ENCODE measurements at regions not wholly inside any gene's neighbourhood (a gene's known extent, or its start where the extent isn't known, plus 50 kb on each side); places are given as distances from the start of the nearest gene placed in this dataset.
A peak's percentile ranks its signal among the peaks of the same experiment; 100 is the strongest.
"Not testable (repeated sequence)": the region's sequence is repeated elsewhere in the genome, so short reads cannot be mapped to it uniquely, and the experiment has no call there.

- H3K36me3 Mint-ChIP-seq (ENCODE audit: insufficient read depth, unreplicated experiment); H3K4me3 Mint-ChIP-seq (ENCODE audit: unreplicated experiment); H3K4me1 Mint-ChIP-seq (ENCODE audit: low read depth, unreplicated experiment); POLR2A ChIA-PET; H3K9me3 Mint-ChIP-seq (ENCODE audit: unreplicated experiment); H3K9me3 ChIP-seq; CTCF ChIA-PET; H3K27ac Mint-ChIP-seq (ENCODE audit: unreplicated experiment); H3K4me1 ChIP-seq; H3K27me3 ChIP-seq (replicated peaks; ENCODE audit: control insufficient read depth, insufficient read depth, low read length); H3K4me3 ChIP-seq (ENCODE audit: low read depth, low read length); H3K27me3 Mint-ChIP-seq (ENCODE audit: insufficient read depth, unreplicated experiment); H3K36me3 ChIP-seq (ENCODE audit: control insufficient read depth, insufficient read depth, low read length); intact Hi-C loops (cut with micrococcal nuclease; ENCODE audit: unreplicated experiment); DNase-seq; BruUV-seq (replicated peaks): not testable (repeated sequence)
Measured at GRCh38 chr15:84156588-84156840, 79.1 kb upstream of the GOLGA6L4 start.

GRCh38 chr15:84157056-84157632, 78.4 kb upstream of the GOLGA6L4 start:
- H3K36me3 Mint-ChIP-seq (ENCODE audit: insufficient read depth, unreplicated experiment); POLR2A ChIA-PET; H3K9me3 ChIP-seq; H3K4me1 Mint-ChIP-seq (ENCODE audit: low read depth, unreplicated experiment); H3K36me3 ChIP-seq (ENCODE audit: control insufficient read depth, insufficient read depth, low read length); H3K4me3 Mint-ChIP-seq (ENCODE audit: unreplicated experiment); H3K9me3 Mint-ChIP-seq (ENCODE audit: unreplicated experiment); H3K27me3 Mint-ChIP-seq (ENCODE audit: insufficient read depth, unreplicated experiment); intact Hi-C loops (cut with micrococcal nuclease; ENCODE audit: unreplicated experiment); DNase-seq; H3K27me3 ChIP-seq (replicated peaks; ENCODE audit: control insufficient read depth, insufficient read depth, low read length); CTCF ChIA-PET; BruUV-seq (replicated peaks); H3K4me3 ChIP-seq (ENCODE audit: low read depth, low read length); H3K27ac Mint-ChIP-seq (ENCODE audit: unreplicated experiment); H3K4me1 ChIP-seq: not testable (repeated sequence)

GRCh38 chr15:84157857-84158256, 77.7 kb upstream of the GOLGA6L4 start:
- H3K27me3 Mint-ChIP-seq (ENCODE audit: insufficient read depth, unreplicated experiment); BruUV-seq (replicated peaks); DNase-seq; H3K4me1 Mint-ChIP-seq (ENCODE audit: low read depth, unreplicated experiment); H3K9me3 ChIP-seq; POLR2A ChIA-PET; H3K4me3 ChIP-seq (ENCODE audit: low read depth, low read length); H3K36me3 ChIP-seq (ENCODE audit: control insufficient read depth, insufficient read depth, low read length); H3K4me3 Mint-ChIP-seq (ENCODE audit: unreplicated experiment); intact Hi-C loops (cut with micrococcal nuclease; ENCODE audit: unreplicated experiment); H3K9me3 Mint-ChIP-seq (ENCODE audit: unreplicated experiment); CTCF ChIA-PET; H3K36me3 Mint-ChIP-seq (ENCODE audit: insufficient read depth, unreplicated experiment); H3K27ac Mint-ChIP-seq (ENCODE audit: unreplicated experiment); H3K27me3 ChIP-seq (replicated peaks; ENCODE audit: control insufficient read depth, insufficient read depth, low read length); H3K4me1 ChIP-seq: not testable (repeated sequence)

GRCh38 chr15:84159346-84160269, 76.0 kb upstream of the GOLGA6L4 start:
- H3K27ac Mint-ChIP-seq (ENCODE audit: unreplicated experiment); H3K36me3 Mint-ChIP-seq (ENCODE audit: insufficient read depth, unreplicated experiment); POLR2A ChIA-PET; H3K4me1 ChIP-seq; H3K9me3 ChIP-seq; H3K4me3 ChIP-seq (ENCODE audit: low read depth, low read length); H3K36me3 ChIP-seq (ENCODE audit: control insufficient read depth, insufficient read depth, low read length); H3K9me3 Mint-ChIP-seq (ENCODE audit: unreplicated experiment); H3K4me3 Mint-ChIP-seq (ENCODE audit: unreplicated experiment); intact Hi-C loops (cut with micrococcal nuclease; ENCODE audit: unreplicated experiment); BruUV-seq (replicated peaks); H3K4me1 Mint-ChIP-seq (ENCODE audit: low read depth, unreplicated experiment); CTCF ChIA-PET; H3K27me3 ChIP-seq (replicated peaks; ENCODE audit: control insufficient read depth, insufficient read depth, low read length); DNase-seq; H3K27me3 Mint-ChIP-seq (ENCODE audit: insufficient read depth, unreplicated experiment): not testable (repeated sequence)

GRCh38 chr15:84164423-84165292, 70.9 kb upstream of the GOLGA6L4 start:
- H3K27me3 ChIP-seq (replicated peaks; ENCODE audit: control insufficient read depth, insufficient read depth, low read length); H3K9me3 ChIP-seq; H3K4me3 Mint-ChIP-seq (ENCODE audit: unreplicated experiment); POLR2A ChIA-PET; H3K27me3 Mint-ChIP-seq (ENCODE audit: insufficient read depth, unreplicated experiment); H3K4me3 ChIP-seq (ENCODE audit: low read depth, low read length); CTCF ChIA-PET; H3K36me3 Mint-ChIP-seq (ENCODE audit: insufficient read depth, unreplicated experiment); BruUV-seq (replicated peaks); intact Hi-C loops (cut with micrococcal nuclease; ENCODE audit: unreplicated experiment); H3K4me1 ChIP-seq; DNase-seq; H3K4me1 Mint-ChIP-seq (ENCODE audit: low read depth, unreplicated experiment); H3K27ac Mint-ChIP-seq (ENCODE audit: unreplicated experiment); H3K36me3 ChIP-seq (ENCODE audit: control insufficient read depth, insufficient read depth, low read length); H3K9me3 Mint-ChIP-seq (ENCODE audit: unreplicated experiment): not testable (repeated sequence)

- H3K9me3 Mint-ChIP-seq (ENCODE audit: unreplicated experiment); POLR2A ChIA-PET; intact Hi-C loops (cut with micrococcal nuclease; ENCODE audit: unreplicated experiment); BruUV-seq (replicated peaks); H3K27me3 Mint-ChIP-seq (ENCODE audit: insufficient read depth, unreplicated experiment); H3K4me3 ChIP-seq (ENCODE audit: low read depth, low read length); H3K4me1 Mint-ChIP-seq (ENCODE audit: low read depth, unreplicated experiment); H3K4me1 ChIP-seq; H3K36me3 ChIP-seq (ENCODE audit: control insufficient read depth, insufficient read depth, low read length); H3K27ac Mint-ChIP-seq (ENCODE audit: unreplicated experiment); DNase-seq; H3K9me3 ChIP-seq; H3K27me3 ChIP-seq (replicated peaks; ENCODE audit: control insufficient read depth, insufficient read depth, low read length); CTCF ChIA-PET; H3K36me3 Mint-ChIP-seq (ENCODE audit: insufficient read depth, unreplicated experiment); H3K4me3 Mint-ChIP-seq (ENCODE audit: unreplicated experiment): not testable (repeated sequence)
Measured at GRCh38 chr15:84170029-84170428, 65.5 kb upstream of the GOLGA6L4 start.

GRCh38 chr15:84173231-84173610, 62.4 kb upstream of the GOLGA6L4 start:
- H3K4me1 ChIP-seq; H3K36me3 Mint-ChIP-seq (ENCODE audit: insufficient read depth, unreplicated experiment); intact Hi-C loops (cut with micrococcal nuclease; ENCODE audit: unreplicated experiment); H3K4me3 Mint-ChIP-seq (ENCODE audit: unreplicated experiment); H3K9me3 ChIP-seq; H3K27me3 Mint-ChIP-seq (ENCODE audit: insufficient read depth, unreplicated experiment); H3K27ac Mint-ChIP-seq (ENCODE audit: unreplicated experiment); CTCF ChIA-PET; H3K27me3 ChIP-seq (replicated peaks; ENCODE audit: control insufficient read depth, insufficient read depth, low read length); H3K36me3 ChIP-seq (ENCODE audit: control insufficient read depth, insufficient read depth, low read length); BruUV-seq (replicated peaks); H3K4me1 Mint-ChIP-seq (ENCODE audit: low read depth, unreplicated experiment); POLR2A ChIA-PET; H3K4me3 ChIP-seq (ENCODE audit: low read depth, low read length); H3K9me3 Mint-ChIP-seq (ENCODE audit: unreplicated experiment): not testable (repeated sequence)
- peak in 1 of 2 experiments; percentile 26 for DNase-seq
